Left cardiac atrium (tissue), 4 donors: ENCODE measurements at regions not wholly inside any gene's neighbourhood (a gene's known extent, or its start where the extent isn't known, plus 50 kb on each side); places are given as distances from the start of the nearest gene placed in this dataset.
"Not testable (repeated sequence)": the region's sequence is repeated elsewhere in the genome, so short reads cannot be mapped to it uniquely, and the experiment has no call there.

Experiments used
- ATAC-seq, 2 donors: fragments of 200-7000 bp; cut with Tn5 transposase; one replicate each; pipeline ENCODE4 v1.9.1; 2020; ENCODE audit warnings: mild to moderate bottlenecking in 2 of 2, moderate library complexity in 2 of 2
- DNase-seq: peaks from one replicate; pipeline ENCODE4 v3.0.0-alpha.2; 2020
- intact Hi-C, 2 donors: fragments of 100-400 bp; cut with DNase I; formaldehyde crosslinking; loops; one replicate each; pipeline versions ENCODE4 v1.14.1 to v1.15.1; 2022 to 2023
- donor health status: DM: no; HTN: yes; CAD: no.
- donor health status: DM: no; HTN: yes; CAD: no; lungs with severe emphysema.
- donor health status: DM: yes; HTN: yes; CAD: no.
- donor health status: Dilated cardiomyopathy.

DNA sequence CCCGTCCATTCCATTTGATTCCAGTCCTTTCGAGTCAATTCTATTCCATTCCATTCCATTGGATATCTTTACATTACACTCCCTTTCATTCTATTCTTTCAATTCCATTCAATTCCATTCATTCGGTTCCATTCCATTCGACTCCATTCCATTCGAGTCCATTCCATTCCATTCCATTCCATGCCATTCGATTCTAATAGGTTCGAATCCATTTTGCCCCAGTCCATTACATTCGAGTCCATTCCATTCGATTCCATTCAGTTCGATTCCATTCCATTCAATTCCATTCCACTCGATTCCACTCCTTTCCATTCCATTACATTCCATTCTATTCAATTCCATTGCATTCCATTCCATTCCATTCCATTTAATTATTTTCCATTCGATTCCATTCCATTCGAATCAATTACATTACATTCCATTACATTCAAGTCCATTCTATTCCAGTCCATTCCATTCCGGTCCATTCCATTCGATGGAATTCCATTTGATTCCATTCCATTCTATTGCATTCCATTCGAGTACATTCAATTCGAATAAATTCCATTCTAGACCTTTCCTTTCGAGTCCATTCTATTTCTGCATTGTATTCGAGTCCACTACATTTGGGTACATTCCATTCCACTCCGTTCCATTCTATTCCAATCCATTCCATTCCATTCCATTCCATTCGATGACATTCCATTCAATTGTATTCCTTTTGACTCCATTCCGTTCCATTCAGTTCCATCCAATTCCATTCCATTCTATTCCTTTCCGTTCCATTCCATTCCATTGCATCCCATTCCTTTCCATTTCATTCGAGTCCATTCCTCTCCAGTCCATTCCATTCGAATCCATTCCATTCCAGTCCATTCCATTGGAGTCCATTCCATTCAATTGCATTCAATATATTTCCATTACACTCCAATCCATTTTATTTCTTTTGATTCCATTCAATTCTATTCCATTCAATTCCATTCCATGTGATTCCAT, 2604.8 kb upstream of the TPTE start:
- intact Hi-C loops: no loop called here
- ATAC-seq: no peak
- DNase-seq: no peak

DNA sequence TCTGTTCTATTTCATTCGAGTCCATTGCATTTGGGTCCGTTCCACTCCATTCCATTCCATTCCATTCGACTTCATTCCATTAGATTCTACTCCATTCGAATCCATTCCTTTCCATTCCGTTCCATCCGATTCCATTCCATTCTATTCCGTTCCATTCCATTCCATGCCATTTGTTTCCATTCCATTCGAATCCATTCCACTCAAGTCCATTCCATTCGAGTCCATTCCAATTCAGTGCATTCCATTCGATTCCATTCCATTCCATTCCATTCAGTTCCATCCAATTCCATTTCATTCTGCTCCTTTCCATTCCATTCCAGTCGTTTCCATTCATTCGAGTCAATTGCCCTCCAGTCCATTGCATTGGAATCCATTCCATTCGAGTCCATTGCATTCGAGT, 2603.7 kb upstream of the TPTE start:
- ATAC-seq (peak in 1 of 2 donors; percentile 25), DNase-seq (no peak)
- intact Hi-C loops: no loop called here

DNA sequence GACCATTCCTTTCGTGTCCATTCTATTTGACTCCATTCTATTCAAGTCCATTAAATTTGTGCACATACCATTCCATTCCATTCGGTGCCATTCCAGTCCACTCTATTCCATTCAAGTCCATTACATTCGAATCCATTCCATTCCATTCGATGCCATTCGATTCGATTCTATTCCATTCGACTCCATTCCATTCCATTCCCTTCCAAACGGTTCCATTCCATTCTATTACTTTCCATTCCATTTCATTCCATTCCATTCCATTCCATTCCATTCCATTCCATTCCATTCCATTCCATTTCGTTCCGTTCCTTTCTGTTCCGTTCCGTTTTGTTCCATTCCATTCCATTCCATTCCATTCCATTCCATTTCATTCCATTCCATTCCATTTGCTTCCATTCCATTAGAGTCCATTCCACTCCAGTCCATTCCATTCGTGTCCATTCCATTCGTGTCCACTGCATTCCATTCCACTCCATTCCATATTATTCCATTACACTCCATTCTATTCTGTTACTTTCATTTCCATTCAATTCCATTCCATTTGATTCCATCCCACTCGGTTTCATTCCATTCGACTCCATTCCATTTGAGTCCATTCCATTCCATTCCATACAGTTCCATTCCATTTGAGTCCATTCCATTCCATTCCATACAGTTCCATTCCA, 2595.3 kb upstream of the TPTE start:
- DNase-seq, intact Hi-C loops: not testable (repeated sequence)
- peak; percentile 45 to 78 for ATAC-seq

DNA sequence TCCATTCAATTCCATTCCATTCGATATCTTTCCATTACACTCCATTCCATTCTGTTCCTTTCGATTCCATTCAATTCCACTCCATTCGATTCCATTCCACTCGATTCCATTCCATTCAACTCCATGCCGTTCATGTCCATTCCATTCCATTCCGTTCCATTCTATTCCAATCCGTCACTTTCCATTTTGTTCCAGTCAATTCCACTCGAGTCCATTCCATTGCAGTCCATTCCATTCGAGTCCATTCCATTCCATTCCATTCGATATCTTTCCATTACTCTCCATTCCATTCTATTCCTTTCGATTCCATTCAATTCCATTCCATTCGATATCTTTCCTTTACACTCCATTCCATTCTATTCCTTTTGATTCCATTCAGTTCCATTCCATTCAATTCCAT, 2592.9 kb upstream of the TPTE start:
- DNase-seq, intact Hi-C loops, ATAC-seq: not testable (repeated sequence)

DNA sequence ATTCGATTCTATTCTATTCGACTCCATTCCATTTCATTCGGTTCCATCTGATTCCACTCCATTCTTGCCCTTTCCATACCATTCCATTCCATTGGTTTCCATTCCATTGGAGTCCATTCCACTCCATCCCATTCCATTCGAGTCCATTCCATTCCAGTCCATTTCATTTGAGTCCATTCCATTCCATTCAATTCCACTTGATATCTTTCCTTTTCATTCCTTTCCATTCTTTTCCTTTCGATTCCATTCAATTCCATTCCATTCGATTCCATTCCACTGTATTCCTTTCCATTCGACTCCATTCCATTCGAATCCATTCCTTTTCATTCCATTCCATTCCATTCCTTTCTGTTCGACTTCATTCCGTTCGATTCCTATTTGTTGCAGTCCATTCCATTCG, 2591.8 kb upstream of the TPTE start:
- intact Hi-C loops, DNase-seq, ATAC-seq: not testable (repeated sequence)

DNA sequence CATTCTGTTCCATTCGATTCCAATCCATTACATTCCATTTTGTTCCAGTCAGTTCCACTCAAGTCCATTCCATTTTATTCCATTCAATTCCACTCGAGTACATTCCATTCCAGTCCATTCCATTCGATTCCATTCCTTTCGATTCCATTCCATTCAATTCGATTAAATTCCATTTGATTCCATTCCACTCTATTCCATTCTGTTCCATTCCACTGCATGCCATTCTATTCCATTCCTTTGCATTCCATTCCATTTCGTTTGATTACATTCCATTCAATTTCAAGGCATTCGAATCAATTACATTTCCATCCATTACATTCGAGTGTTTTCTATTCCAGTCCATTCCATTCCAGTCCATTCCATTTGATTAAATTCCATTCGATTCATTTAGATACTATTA, 2590.9 kb upstream of the TPTE start:
- ATAC-seq, DNase-seq, intact Hi-C loops: not testable (repeated sequence)

DNA sequence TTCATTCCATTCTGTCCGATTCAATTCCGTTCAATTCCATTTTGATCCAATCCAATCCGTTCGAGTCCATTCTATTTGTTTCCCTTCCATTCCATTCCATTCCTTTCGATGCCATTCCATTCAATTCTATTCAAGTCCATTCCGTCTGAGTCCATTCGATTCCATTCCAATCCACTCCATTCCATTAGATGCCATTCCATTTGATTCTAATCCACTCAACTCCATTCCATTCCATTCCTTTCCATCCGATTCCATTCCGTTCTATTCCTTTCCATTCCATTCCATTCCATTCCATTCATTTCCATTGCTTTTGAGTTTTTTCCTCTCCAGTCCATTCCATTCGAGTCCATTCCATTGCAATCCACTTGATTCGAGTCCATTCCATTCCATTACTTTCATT, 2589.3 kb upstream of the TPTE start:
- ATAC-seq, intact Hi-C loops, DNase-seq: not testable (repeated sequence)

DNA sequence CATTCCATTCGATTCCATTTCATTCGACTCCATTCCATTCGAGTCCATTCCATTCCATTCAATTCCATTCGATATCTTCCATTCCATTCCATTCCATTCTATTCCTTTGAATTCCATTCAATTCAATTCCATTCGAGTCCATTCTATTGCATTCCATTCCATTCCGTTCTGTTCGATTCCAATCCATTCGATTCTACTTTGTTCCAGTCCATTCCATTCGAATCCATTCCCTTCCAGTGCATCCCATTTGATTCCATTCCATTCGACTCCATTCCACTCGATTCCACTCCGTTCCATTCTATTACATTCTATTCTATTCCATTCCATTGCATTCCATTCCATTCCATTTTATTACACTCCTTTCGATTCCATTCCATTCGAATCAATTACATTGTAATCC, 2588.5 kb upstream of the TPTE start:
- intact Hi-C loops, DNase-seq, ATAC-seq: not testable (repeated sequence)

DNA sequence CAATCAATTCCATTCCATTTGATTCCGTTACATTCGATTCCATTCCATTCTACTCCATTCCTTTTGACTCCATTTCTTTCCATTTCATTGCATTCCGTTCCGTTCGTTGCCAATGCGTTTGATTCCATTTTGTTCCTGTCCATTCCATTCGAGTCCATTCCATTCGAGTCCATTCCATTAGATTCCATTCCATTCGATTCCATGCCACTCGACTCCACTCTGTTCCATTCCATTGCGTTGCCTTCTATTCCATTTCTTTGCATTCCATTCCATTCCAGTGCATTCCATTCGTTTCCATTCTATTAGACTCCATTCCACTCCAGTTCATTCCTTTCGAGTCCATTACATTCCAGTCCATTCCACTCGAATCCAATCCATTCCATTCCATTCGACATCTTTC, 2587.5 kb upstream of the TPTE start:
- intact Hi-C loops: no loop called here
- DNase-seq (no peak), ATAC-seq (no peak)

DNA sequence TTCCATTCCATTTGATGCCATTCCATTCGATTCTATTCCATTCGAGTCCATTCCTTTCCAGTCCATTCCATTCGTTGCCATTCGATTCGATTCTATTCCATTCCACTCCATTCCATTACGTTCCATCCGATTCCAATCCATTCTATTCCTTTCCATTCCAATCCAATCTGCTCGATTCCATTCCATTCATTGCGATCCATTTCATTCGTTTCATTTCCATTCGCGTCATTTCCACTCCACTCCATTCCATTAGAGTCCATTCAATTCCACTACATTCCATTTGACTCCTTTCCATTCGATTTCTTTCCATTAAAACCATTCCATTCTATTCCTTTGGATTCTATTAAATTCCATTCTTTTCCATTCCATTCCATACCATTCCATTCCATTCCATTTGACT, 2584.1 kb upstream of the TPTE start:
- DNase-seq, intact Hi-C loops, ATAC-seq: not testable (repeated sequence)

DNA sequence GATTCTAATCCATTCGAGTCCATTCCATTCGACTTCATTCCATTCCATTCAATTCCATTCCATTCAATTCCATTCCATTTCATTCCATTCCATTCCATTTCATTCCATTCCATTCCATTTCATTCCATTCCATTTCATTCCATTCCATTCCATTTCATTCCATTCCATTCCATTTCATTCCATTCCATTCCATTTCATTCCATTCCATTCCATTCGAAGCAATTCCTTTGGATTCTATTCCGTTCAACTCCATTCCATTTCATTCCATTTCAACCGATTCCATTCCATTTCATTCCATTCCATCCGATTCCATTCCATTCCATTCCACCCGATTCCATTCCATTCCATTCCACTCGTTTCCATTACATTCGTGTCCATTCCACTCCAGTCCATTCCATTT, 2583.2 kb upstream of the TPTE start:
- DNase-seq, ATAC-seq, intact Hi-C loops: not testable (repeated sequence)

DNA sequence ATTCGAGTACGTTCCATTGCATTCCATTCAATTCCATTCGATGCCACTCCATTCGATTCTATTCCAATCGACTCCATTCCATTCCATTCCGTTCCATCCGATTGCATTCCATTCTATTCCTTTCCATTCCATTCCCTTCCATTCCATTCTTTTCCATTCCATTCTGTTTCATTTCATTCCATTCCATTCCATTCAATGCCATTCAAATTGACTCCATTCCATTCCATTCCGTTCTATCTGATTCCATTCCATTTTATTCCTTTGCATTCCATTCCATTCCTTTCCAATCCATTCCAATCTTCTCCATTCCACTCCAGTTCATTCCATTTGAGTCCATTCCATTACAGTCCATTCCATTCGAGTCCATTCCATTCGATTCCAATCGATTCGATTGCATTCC, 2580.0 kb upstream of the TPTE start:
- intact Hi-C loops: not testable (repeated sequence)

DNA sequence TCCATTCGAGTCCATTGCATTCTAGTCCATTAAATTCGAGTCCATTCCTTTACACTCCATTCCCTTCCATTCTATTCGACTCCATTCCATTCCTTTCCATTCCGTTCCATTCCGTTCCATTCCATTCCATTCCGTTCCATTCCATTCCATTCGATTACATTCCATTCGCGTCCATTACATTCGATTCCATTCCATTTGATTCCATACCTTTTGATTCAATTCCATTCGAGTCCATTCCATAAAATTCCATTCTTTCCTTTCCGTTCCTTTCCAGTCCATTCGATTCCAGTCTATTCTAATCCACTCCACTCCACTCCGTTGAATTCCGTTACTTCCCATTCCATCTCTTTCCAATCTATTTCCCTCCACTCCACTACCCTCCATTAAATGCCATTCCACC, 2579.2 kb upstream of the TPTE start:
- intact Hi-C loops, DNase-seq, ATAC-seq: not testable (repeated sequence)

More for the DNA sequence above, 2580.0 kb upstream of the TPTE start:
- ATAC-seq, DNase-seq: not testable (repeated sequence)

DNA sequence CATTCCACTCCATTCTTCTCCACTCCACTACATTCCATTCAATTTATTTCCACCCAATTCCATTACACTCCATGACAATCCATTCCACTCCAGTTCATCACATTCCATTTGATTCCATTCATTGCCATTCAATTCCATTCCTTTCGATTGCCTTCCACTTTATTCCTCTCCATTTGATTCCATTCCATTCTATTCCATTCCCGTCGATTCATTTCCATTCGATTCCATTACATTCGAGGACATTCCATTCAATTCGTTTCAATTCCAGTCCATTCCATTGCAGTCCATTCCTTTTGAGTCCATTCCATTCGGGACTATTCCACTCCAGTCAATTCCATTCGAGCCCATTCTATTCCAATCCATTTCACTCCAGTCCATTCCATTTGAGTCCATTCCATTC, 2577.8 kb upstream of the TPTE start:
- intact Hi-C loops, DNase-seq, ATAC-seq: not testable (repeated sequence)

DNA sequence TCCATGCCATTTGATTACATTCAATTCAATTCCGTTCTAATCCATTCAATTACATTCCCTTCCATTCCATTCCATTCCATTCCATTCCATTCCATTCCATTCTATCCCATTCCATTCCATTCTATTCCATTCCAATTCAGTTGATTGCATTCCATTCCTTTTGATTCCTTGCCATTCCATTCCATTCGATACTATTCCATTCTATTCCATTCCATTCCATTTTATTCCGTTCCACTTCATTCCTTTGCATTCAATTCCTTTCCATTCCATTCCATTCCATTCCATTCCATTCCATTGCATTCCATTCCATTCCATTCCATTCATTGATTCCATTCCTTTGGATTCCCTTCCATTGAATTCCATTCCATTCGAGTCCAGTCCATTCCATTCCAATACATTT, 2574.0 kb upstream of the TPTE start:
- DNase-seq (no peak), ATAC-seq (no peak)
- intact Hi-C loops: no loop called here

DNA sequence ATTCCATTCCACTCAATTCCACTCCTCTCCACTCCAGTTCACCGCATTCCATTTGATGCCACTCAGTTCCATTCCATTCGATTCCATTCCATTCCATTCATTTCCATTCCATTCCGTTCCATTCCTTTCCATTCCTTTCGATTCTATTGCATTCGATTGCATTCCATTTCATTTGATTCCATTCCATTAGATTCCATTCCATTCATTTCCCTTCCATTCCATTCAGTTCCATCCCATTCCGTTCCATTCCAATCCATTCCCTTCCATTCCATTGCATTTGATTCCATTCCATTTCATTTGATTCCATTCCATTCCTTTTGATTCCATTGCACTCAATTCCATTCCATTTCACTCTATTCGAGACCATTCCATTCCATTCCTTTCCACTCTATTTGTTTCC, 2572.7 kb upstream of the TPTE start:
- ATAC-seq, intact Hi-C loops, DNase-seq: not testable (repeated sequence)

DNA sequence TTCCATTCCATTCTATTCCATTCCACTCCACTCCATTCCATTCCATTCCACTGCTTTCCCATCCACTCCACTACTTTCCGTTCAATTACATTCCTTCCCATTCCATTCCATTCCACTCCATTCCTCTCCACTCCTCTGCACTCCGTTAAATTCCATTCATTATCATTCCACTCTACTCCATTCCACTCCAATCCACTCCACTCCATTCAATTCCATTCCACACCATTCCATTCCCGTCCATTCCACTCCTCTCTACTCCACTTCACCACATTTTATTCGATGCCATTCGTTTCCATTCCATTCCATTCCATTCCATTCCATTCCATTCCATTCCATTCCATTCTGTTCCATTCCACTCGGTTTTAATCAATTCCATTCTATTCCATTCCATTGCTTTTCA, 2571.5 kb upstream of the TPTE start:
- DNase-seq, ATAC-seq, intact Hi-C loops: not testable (repeated sequence)

DNA sequence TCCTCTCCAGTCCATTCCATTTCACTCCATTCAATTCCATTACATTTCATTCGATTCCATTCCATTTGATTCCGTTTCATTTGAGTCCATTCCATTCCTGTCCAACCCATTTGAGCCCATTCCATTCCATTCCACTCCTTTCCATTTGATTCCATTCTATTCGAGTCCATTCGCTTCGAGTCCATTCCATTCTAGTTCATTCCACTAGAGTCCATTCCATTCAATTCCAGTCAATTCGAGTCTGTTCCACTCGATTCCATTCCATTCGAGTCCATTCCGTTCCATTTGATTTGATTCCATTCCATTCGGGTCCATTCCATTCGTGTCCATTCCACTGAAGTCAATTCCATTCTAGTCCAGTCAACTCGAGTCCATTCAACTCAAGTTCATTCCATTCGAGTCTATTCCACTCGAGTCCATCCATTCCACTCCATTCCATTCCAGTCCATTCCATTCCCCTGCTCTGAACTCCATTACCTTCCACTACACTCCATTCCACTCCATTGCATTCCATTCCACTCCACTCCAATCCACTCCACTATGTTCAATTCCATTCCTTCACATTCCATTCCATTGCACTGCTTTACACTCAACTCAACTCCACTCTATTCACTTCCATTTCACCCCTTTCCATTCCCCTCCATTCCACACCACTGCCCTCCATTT, 2569.4 kb upstream of the TPTE start:
- DNase-seq (no peak), ATAC-seq (no peak)
- intact Hi-C loops: no loop called here

DNA sequence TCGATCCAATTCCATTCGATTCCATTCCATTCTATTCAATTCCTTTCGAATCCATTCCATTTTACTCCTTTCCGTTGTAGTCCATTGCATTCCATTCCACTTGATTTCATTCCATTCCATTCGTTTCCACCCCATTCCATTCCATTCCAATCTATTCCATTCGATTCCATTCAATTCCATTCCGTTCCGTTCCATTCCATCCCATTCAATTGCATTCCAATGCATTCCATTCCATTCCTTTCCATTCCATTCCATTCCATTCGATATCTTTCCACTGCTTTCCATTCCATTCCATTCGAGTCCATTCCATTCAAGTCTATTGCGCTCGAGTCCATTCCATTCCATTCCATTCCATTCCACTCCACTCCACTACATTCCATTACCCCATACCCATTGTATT, 2568.7 kb upstream of the TPTE start:
- no peak for ATAC-seq
- intact Hi-C loops: no loop called here
- DNase-seq: no peak

DNA sequence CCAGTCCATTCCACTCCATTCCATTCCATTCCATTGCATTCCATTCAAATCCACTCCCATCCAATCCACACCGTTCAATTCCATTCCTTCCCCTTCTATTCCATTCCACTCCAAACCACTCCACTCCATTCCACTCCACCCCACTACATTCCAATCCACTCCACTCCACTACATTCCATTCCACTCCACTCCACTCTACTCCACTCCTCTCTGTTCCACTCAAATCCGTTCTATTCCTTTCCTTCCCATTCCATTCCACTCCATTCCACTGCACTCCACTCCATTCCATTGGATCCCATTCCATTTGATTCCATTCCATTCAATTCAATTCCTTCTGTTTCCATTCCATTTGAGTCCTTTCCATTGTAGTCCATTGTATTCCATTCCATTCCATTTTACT, 2568.3 kb upstream of the TPTE start:
- intact Hi-C loops: no loop called here
- no peak for ATAC-seq

More for the DNA sequence above, 2568.3 kb upstream of the TPTE start:
- no peak for DNase-seq
